Stimulated activated CD4-positive, alpha-beta T cell treated with anti-CD3 and anti-CD28 coated beads, Interleukin-1b, Interleukin-23, amount 100 ng/mL, for 24 hours (primary cell): ENCODE measurements at regions not wholly inside any gene's neighbourhood (a gene's known extent, or its start where the extent isn't known, plus 50 kb on each side); places are given as distances from the start of the nearest gene placed in this dataset.

Experiments used
- DNase-seq, 4 experiments: peaks; one replicate each; pipeline ENCODE4 v3.0.0-alpha.2; 2020; ENCODE audit warnings: low read depth in 4 of 4, low spot score in 1 of 4

DNA sequence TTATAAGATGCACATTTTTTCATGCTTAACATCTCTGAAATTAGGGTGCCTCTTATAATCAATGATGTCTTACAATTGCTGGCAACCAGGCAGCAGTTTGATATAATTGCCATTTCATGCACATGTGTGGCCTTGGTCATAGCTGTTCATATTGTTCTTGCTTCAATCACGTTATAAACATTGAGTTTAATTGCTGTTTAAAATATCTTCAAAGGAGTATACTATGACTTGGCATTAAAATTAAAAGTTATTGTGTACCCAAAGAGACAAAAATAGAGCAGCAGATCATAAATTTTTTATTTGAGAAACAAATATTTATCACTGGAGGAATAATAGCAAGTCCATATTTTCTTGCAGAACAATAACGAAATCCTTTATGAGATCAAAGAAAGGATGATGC, 325.5 kb downstream of the LMX1A start:
- no peak for DNase-seq

DNA sequence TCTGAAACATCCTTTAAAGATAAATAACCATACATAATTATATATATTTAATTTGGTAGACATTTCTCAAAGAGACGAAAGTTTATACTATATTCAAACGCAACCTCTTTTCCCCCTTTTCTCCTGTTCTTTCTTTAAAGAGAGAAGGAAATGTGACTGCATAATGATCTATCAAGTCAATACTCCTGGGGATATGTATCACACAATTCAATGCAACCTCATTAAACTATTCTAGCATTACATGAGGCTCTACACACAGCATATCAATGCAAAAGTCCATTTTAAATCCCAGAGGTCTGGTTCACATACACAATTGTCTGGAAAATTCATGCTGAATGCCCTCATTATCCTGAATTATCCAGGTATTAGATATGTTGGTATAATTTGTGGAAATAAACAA, 330.7 kb downstream of the LMX1A start:
- DNase-seq = no peak

DNA sequence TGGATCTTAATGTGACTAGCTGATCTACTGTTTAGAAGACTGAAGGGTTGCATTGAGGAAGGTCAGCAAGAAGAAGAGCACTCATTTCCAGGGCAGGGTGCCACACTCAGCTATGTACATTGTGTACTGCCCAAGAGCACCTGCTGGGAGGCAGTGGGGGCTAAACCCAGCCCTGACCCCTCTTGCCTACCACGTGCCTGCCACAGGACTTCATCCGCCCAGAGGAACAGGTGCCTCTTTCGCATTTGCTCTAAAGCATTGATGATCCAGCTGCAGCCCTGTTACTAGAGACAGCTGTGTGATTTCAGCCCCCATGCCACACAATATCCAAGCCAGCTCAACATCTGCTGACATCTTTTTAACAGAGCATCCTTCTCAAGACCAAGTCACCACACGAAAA, 341.8 kb downstream of the LMX1A start:
- DNase-seq = no peak

DNA sequence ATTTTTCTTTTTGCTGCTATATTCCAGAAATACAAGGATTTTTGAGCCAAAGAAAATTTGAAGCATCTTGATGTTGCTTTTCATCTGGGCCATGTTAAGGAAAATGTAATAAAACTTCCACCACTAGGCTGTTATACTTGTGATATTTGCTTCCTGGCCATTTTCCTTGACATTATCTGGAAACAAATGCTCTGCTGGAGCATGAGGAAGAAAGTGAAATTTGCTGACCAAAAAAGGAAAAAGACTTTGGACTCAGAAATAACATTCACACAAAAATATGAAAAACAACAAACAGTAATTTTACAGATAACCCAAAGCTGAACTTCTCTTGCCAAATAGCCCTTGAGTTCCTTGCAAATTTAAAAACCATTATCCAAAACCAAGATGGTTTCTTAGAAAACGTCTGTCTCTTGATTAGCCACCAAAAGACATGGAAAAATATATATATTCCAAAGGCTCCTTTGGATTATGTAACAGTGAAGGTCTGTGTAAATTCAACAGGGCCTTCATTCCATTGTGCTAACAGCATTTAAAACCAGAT, 344.5 kb downstream of the LMX1A start:
- no peak for DNase-seq

DNA sequence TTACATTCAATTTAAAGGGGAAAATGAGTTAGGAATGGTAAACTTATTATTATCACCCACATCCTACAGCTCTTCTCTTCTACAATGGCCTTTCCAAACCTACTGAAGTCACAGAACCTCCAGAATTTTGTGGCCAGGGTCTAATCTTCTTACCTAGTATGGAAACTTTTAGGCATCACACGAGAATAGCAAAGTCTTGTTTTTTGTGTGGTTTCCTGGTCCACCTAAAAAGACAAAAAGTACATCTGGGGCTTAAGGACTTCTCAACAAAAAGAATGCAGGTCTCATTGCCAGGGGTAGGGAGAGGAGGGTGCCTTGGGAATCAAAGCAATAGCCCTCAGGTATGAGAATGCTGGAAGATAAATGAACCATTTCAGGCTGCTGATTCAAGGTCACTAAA, 345.3 kb downstream of the LMX1A start:
- no peak for DNase-seq

DNA sequence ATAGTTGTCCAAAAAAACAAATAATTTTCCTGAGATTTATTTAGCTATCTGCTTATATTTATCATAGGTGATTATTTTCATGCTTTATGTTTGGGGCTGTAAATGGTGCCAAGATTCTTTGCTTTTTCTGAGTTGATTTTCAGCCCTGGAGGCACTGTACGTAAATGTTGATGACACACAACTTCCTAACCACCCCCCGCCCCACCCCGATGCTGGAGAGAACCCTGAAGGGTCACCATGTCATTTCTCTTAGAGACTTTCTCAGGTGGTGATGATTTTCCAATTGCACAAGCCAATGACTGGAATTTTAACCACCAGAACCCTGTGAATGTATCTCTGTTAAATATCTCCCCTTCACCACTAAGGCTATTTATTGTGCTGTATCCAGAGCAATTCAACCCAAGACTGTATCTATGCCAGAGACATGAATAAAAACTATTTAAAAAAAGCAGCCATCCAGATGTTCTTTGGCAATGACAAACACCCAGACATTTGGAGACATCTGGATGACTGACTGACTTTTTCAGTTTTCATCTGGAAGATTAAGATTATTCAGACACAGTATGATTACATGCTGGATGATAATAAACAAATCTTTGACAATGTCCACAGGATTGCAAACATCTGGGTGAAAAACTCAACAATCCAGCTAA, 346.0 kb downstream of the LMX1A start:
- DNase-seq = no peak

DNA sequence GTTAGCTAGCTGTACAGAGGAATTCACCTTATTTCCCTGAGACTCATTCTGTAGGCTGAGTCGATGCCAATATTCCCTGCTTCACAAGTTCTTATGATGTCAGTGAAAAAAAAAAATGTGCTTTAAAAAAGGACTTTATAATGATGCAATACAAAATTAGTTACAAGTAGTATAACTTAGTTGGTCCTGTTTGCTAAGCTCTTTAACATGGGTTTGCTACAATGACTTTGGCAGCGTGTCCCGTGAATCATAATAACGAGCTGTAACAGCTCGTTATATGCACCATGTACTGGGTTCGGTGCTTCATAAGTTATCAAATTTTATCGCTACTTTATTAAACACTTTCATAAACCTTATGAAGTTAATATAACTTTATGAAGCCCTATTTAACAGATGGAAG, 349.7 kb downstream of the LMX1A start:
- DNase-seq = no peak

DNA sequence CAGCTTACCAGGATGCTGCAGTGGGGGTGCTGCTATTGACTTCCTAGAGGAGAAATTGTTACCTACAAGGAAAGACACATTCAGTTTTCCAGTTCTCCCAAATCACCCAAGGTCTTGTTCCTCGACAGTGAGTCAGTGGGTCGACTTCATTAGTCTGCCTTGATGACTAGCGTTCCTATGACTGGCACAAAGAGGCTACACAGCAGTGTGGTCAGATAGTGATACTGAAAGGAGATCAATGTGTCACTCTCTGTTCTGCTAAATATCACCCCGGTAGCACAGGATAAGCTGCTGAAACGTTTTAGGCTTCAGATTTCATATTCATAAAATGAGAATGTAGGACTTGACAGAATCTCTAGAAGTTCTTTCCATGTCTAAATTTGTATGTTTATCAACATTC, 357.4 kb downstream of the LMX1A start:
- no peak for DNase-seq

DNA sequence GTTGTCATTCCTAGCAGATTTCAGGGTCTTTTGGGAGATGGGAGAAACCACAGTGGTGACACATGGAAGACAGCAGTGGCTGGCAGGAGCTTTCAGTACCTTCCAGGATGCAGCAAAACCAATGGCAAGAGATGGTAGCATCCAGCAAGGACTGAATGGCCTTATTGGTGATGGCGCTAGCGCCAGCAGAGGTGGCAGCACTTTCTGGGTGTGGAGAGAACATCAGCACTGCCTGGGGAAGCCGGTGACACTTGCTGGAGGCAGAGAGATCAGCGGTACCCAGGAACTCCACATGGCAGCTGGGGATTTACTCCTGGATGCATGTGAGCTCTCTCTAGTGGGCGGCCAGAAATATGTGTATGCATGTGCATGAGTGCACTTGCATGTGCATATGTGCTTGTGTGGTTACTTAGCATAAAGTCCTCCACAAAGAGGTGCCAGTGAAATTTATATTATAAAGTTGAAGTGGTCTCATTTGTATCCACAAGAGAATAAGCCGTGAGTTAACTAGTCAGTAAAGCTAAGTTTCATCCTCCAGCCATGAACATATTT, 364.7 kb downstream of the LMX1A start:
- no peak for DNase-seq

DNA sequence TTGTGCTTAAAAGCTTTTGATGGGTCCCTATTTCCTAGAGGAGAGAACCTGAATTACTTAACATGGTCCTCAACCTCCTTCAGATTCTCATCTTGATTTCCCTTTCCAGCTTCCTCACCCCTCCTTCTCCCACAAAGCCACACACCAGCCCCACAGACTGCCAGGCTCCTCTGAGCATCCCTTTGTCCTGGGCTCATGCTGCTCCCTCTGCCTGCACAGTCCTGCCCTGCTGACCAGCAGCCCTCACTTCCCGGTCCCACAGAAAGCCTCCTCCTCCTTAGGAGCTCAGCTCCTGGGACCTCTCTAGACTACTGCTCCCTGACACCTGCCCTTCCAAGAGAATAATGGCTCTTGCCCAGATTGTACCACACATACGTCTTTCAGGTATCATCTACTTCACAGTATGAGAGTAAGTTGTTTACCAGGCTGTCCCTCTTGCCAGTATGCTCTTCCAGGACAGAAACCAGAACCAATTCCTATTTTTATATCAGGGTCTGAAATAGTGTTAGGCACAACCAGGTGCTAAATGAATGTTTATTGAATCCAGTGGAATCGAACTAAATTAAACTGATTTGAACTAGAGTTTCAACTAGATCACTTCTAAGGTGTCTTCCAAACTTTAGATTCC, 373.4 kb downstream of the LMX1A start:
- no peak for DNase-seq

DNA sequence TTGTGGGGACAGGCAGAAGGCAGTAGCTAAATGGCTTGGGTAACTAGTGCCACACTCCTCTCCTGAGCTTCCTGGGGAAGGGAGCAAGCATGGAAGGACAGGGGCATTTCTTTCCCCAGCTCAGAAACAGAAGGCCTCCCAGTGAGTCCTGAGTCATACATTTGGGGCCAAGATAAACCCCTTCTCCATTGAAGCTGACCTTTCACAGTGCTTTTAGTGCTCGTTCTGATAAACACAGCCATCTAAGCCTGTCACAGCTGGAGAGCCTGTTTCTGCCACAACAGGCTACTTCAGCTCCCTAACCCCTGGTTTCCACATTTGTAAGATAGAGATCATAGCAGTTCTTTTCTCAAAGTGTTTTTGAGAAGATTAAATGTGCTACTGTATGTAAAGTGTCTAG, 374.0 kb downstream of the LMX1A start:
- no peak for DNase-seq

DNA sequence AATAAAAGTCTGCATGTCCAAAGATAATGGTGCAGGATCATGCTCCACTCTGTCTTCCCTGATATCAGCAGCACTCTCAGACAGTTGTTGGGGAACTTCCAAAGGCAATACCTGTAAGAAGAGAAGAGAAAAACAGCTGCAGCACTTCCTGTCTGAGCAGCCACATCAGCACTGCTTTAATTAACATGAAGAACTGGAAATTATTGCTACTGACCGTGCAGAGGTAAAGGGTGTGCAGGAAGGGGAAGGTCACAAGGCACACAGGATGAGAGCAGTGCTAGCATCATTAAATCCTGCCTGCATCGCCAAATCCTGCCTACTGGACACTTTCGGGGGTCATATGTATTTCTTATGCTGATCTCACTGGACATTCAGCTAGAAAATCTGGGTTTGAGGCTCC, 379.0 kb downstream of the LMX1A start:
- no peak for DNase-seq

DNA sequence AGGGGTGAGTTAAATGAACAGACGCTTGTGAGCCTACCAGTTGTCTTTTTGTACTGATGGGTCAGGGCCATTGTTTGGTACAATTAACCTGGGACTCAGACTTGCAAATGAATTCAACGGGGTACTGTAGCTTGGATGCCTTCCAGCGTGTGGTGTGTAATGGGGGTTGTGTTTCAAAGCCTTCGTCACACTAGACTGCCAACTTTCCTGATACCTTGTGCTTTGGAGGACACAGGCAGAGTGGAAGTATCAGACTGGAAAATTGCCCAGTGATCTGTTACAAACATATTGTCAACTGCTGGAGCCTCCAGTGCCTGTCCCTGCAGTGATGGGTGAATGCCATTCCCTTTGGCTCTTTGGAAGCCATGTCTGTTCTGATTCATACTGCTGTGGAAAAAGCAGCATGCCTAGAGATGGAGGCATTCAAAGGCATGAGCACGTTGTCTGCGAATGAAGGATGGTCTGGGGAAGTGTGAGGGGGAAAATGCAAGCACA, 384.5 kb downstream of the LMX1A start:
- no peak for DNase-seq

DNA sequence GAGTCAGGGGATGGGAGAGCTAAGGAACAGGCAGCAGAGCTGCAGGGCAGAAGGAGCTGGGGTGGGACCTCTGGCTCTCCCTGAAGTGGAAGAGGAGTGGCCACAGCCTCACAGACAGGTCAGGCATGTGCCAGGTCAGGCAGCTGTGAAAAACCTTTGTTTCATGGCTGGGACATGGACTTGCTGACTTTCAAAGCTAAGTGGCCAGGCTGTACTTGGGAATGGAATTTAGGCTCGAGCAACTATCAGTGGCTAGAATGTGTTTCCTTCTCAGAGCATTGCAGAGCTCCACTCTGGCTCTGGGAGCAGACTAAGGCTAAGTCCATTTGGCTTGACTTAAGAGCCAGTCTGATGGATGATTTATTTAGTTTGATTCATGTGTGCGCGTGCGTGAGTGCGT, 385.1 kb downstream of the LMX1A start:
- no peak for DNase-seq

DNA sequence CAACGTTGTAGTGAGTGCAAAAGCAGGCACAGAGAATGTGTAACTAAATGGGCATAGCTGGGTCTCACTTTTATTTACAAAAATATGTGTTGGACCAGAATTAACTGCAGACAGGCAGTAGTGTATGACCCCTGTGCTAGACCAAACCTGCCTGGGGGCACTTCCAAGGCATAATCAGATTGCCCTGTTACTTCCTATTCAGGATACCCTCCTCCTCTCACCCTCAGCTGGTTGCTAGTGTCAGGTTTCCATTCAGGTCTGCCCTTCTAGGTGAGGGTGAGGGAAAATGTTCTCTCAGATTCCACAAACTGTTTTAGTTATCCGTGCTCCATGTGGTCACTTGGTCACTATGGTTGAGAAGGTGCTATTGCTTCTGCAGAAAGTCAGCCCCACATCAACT, 387.3 kb downstream of the LMX1A start:
- no peak for DNase-seq

DNA sequence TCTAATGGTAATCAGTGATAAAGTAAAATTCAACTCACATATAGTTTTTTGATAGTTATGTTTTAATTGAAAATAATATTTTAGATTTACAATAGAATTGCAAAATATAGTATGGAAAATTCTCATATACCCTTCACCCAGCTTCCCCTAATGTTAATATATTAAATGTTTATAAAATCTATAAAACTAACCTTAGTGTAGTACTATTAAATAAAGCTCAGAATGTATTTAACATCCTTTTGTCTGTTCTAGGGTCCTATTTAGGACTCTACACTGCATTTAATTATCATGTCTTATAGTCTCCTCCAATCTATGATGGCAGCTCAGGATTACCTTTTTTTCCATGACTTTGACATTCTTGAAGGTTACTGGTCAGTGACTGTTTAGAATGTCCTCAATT, 389.2 kb downstream of the LMX1A start:
- DNase-seq = no peak

DNA sequence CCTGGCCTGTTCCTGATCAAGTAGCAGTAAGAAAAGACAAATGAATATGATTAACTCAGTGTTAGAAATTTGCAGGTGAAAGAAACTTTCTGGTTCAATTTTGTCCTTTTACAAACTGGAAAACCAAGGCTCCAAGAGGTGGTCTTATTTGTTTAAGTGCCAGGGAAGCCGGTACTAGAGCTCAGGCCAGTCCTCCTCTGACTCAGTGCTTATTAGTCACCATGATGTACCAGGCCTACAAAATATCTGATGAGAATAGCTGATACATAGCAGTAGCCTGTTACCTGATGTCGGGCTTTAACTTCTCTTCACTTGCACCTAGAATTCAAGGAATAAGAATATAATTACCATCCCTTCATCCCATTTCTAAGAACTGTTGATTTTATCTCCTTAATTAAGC, 394.8 kb downstream of the LMX1A start:
- DNase-seq = no peak

DNA sequence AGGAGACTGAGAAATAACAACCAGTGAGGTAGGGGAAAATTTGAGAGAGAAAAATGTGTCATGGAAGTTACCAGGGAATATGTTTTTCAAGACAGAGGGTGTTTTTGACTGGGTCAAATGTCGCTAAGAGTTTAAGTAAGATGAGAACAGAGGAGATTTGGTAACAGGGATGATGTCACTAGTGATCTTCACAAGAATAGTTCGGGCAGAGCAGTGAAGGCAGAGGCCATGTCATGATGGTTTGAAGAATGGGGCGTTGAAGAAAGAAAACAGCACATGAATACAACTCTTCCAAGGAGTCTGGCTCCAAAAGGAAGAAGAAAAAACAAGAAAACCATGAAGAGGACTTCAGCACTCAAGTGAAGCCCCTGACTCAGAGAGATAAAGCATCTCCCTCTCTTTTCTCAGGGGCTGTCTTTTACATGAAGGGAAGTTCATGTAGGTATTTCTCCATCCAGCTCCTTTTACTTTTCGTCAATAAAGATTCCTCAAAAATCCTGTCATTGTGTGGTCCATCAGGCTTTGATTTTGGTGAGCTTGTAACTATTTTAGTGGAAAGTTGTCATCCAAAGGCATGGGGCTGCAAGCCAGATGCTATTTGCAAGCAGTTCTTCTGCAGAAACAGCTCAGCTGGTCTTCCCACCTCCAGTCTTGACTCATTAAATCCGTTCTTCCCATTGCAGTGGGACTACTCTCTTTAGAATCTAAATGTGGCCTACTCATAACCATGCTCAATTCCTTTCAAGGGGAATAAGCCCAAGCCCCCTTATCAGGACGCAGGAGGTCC, 397.3 kb downstream of the LMX1A start:
- DNase-seq = no peak

DNA sequence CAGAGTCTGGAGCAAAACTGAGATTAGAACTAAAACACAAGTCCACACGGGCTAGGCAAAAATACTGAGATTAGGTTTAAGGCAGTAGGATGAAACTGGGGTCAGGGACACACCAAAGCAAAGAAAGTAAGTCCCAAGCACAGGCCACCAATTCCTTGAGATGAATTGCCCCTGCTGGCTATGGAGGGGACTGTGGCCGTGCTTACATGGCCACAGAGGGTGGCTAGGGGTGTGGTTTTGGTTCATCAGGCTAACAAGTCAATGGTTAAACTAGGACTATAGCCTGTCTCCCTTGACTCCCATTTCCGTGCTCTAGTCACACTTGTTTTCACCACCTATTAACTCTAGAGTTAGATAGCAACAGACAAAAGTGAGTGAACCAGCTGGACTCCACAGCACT, 394.8 kb downstream of the PBX1 start:
- DNase-seq = no peak

DNA sequence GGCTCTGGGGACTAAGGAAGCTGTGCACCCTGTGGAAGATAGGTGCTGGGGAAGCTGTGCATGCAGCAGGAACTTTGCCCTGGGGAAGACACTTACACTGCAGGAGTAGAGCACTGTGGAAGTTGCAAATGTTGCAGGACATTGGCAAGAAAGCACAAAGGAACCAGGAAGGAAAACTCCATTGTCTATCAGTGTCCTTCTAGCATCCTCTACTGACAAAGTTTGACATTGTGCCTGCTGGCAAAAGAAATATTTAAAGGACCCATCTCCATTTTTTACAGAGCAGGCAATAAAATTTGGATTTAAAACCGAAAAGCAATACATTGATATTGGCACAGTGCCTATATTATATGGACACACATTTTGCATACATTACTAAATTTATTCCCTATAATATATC, 394.1 kb downstream of the PBX1 start:
- no peak for DNase-seq

DNA sequence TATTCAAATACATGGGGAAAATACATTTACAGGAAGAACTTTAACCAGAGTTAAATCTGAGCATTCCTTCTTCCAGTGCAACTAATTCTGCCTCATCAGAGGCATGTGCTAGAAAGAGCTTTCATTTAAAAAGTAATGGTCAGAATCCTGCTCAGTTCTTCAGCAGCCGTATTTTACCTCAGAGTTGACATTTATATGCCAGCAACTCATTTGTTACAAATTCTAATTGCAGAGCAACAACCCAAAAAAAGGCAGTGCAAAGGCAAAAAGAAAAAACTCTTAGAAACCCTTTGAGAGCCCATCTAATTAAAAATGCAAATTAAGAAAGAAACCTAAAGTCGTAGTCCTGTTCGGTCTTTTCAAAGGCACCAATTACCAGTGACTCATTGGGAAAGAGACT, 392.5 kb downstream of the PBX1 start:
- DNase-seq = no peak

DNA sequence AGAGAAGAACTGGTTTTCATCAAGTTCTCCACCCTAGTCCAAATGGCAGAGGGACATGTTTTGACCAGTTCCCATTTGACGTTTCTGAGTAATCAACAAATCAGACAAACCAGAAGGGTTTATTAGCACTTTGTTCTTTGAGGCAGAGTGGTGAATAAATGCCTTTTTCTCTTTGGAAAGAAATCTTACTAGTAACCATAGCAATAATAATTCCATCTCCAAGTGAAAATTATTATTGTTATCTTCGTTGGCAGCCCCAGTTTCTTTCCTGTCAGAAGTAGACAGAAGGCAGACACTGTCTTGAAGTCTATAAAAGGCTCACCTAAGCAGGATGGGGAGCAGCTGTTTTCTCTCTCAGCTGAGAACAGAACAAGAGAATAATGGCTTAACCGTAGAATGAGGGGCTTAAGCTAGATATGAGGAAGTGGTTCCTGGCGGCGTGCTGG, 391.6 kb downstream of the PBX1 start:
- no peak for DNase-seq
